IMR-90 (cell line): ENCODE measurements at regions not wholly inside any gene's neighbourhood (a gene's known extent, or its start where the extent isn't known, plus 50 kb on each side); places are given as distances from the start of the nearest gene placed in this dataset.

Source experiments
- ATAC-seq: fragments of 200-7000 bp; cut with Tn5 transposase; 2 replicates; pipeline ENCODE4 v1.9.1; 2020; ENCODE audit warnings: low read depth, mild to moderate bottlenecking, moderate library complexity
- BruUV-seq: library from RNA; stranded (reverse); fragments of 400-500 nt; replicated peaks from 2 replicates; lab custom pipeline; 2021; lab: Mats Ljungman, UMichigan
- CTCF ChIA-PET: fragments of 300-600 bp; formaldehyde crosslinking; extraction: SDS; loops from one replicate; lab custom pipeline; 2021; ENCODE audit warnings: antibody characterized with exemption; lab: Yijun Ruan, JAX
- POLR2A ChIA-PET: fragments of 300-600 bp; sonication (Branson Sonifier 250); formaldehyde crosslinking; loops from one replicate; lab custom pipeline; 2022; ENCODE audit warnings: antibody characterized with exemption; ENCODE audit not compliant: unreplicated experiment; lab: Charles Lee
- DNase-seq: peaks from one replicate; pipeline ENCODE4 v3.0.0; 2013
- H2AFZ ChIP-seq: replicated peaks from 2 replicates; pipeline ENCODE3; 2013; ENCODE audit warnings: low read length, mild to moderate bottlenecking; ENCODE audit not compliant: poor library complexity
- H2AK5ac ChIP-seq: 2 replicates; pipeline ENCODE4 v1.6.1; 2013; ENCODE audit warnings: low read depth, low read length, inconsistent platforms
- H2AK9ac ChIP-seq: replicated peaks from 2 replicates; pipeline ENCODE3; 2013; ENCODE audit warnings: mild to moderate bottlenecking, low read depth, low read length, moderate library complexity; ENCODE audit not compliant: poor library complexity
- H2BK120ac ChIP-seq: 2 replicates; pipeline ENCODE4 v1.6.1; 2013; ENCODE audit warnings: low read depth, low read length, inconsistent platforms
- H2BK15ac ChIP-seq: 3 replicates; pipeline ENCODE4 v1.6.1; 2013; ENCODE audit warnings: low read depth, low read length, inconsistent platforms
- H2BK20ac ChIP-seq: 2 replicates; pipeline ENCODE4 v1.6.1; 2013; ENCODE audit warnings: low read depth, mild to moderate bottlenecking, inconsistent platforms, low read length, moderate library complexity
- H2BK5ac ChIP-seq: 2 replicates; pipeline ENCODE4 v1.6.1; 2013; ENCODE audit warnings: mild to moderate bottlenecking, low read depth, low read length, inconsistent platforms; ENCODE audit not compliant: poor library complexity, severe bottlenecking
- H3K14ac ChIP-seq: replicated peaks from 2 replicates; pipeline ENCODE4 v1.6.1; 2013; ENCODE audit warnings: low read depth, low read length, inconsistent platforms
- H3K18ac ChIP-seq: 2 replicates; pipeline ENCODE4 v1.6.1; 2013; ENCODE audit warnings: low read depth, low read length, control low read depth
- H3K23ac ChIP-seq: 2 replicates; pipeline ENCODE4 v1.6.1; 2013; ENCODE audit warnings: low read depth, low read length, inconsistent platforms
- H3K27ac ChIP-seq: 2 replicates; pipeline ENCODE4 v1.5.1; 2013; ENCODE audit warnings: mild to moderate bottlenecking, control low read depth, low read length; ENCODE audit not compliant: insufficient read depth
- H3K27me3 ChIP-seq: 2 replicates; pipeline ENCODE4 v1.6.1; 2013; ENCODE audit warnings: low read length; ENCODE audit not compliant: control insufficient read depth, insufficient read depth
- H3K36me3 ChIP-seq: 2 replicates; pipeline ENCODE4 v1.6.1; 2013; ENCODE audit warnings: low read length, mixed read lengths; ENCODE audit not compliant: control insufficient read depth, insufficient read depth
- H3K4ac ChIP-seq: 2 replicates; pipeline ENCODE4 v1.6.1; 2013; ENCODE audit warnings: low read depth, low read length, inconsistent platforms
- H3K4me1 ChIP-seq: 2 replicates; pipeline ENCODE4 v1.6.1; 2013; ENCODE audit warnings: low read length, mixed read lengths; ENCODE audit not compliant: control insufficient read depth, insufficient read depth
- H3K4me2 ChIP-seq: 2 replicates; pipeline ENCODE4 v1.6.1; 2013; ENCODE audit warnings: low read depth, mild to moderate bottlenecking, control low read depth, low read length, moderate library complexity
- H3K4me3 ChIP-seq: 2 replicates; pipeline ENCODE4 v1.5.1; 2013; ENCODE audit warnings: low read depth, mild to moderate bottlenecking, control low read depth, low read length, moderate library complexity; ENCODE audit not compliant: insufficient read depth
- H3K56ac ChIP-seq: 2 replicates; pipeline ENCODE4 v1.6.1; 2013; ENCODE audit warnings: low read length, inconsistent platforms; ENCODE audit not compliant: insufficient read depth; ENCODE audit errors: extremely low read depth
- H3K79me1 ChIP-seq, 2 experiments: 2 replicates each; pipeline ENCODE4 v1.6.1; 2013; ENCODE audit warnings: low read length in 2 of 2, inconsistent platforms in 1 of 2, low read depth in 1 of 2
- H3K9ac ChIP-seq: 2 replicates; pipeline ENCODE4 v1.6.1; 2013; ENCODE audit warnings: low read depth, low read length, control low read depth
- H3K9me1 ChIP-seq: 2 replicates; pipeline ENCODE4 v1.6.1; 2013; ENCODE audit warnings: low read length, inconsistent platforms; ENCODE audit not compliant: insufficient read depth
- H3K9me3 ChIP-seq: 2 replicates; pipeline ENCODE4 v1.6.1; 2013; ENCODE audit warnings: low read length; ENCODE audit not compliant: control insufficient read depth, insufficient read depth
- H4K20me1 ChIP-seq: 2 replicates; pipeline ENCODE4 v1.6.1; 2013; ENCODE audit warnings: low read length, inconsistent platforms; ENCODE audit not compliant: insufficient read depth
- H4K5ac ChIP-seq: 2 replicates; pipeline ENCODE4 v1.6.1; 2013; ENCODE audit warnings: mild to moderate bottlenecking, low read depth, low read length, control low read depth
- H4K8ac ChIP-seq, 2 experiments: 2 replicates each; pipeline ENCODE4 v1.6.1; 2013; ENCODE audit warnings: low read depth in 2 of 2, low read length in 2 of 2, control low read depth in 1 of 2, inconsistent platforms in 1 of 2
- H4K91ac ChIP-seq: 2 replicates; pipeline ENCODE4 v1.6.1; 2013; ENCODE audit warnings: low read depth, low read length, inconsistent platforms; ENCODE audit not compliant: insufficient read depth
- CEBPB ChIP-seq: IDR thresholded peaks from 2 replicates; pipeline ENCODE4 v1.6.1; 2012; ENCODE audit warnings: low read depth, low read length, improper control_type of control experiment
- CTCF ChIP-seq: conservative IDR thresholded peaks from 2 replicates; pipeline ENCODE4 v1.5.1; 2012; ENCODE audit warnings: mild to moderate bottlenecking, low read depth, low read length, improper control_type of control experiment
- FOS ChIP-seq: fragments of 150-350 bp; IDR thresholded peaks from 2 replicates; pipeline ENCODE4 v1.6.1; 2016; ENCODE audit warnings: low read depth, low read length
- MAFK ChIP-seq: IDR thresholded peaks from 2 replicates; pipeline ENCODE4 v1.6.1; 2012; ENCODE audit warnings: low read depth, low read length, improper control_type of control experiment
- MAZ ChIP-seq: IDR thresholded peaks from 2 replicates; pipeline ENCODE4 v1.6.1; 2012; ENCODE audit warnings: low read depth, mild to moderate bottlenecking, low read length, improper control_type of control experiment, moderate library complexity, borderline replicate concordance
- MXI1 ChIP-seq: IDR thresholded peaks from 2 replicates; pipeline ENCODE4 v1.6.1; 2012; ENCODE audit warnings: low read depth, mild to moderate bottlenecking, low read length, moderate library complexity, borderline replicate concordance
- NFE2L2 ChIP-seq: fragments of 150-350 bp; IDR thresholded peaks from 2 replicates; pipeline ENCODE4 v1.6.1; 2016; ENCODE audit warnings: low read depth, mild to moderate bottlenecking, low read length
- POLR2A ChIP-seq: IDR thresholded peaks from 2 replicates; pipeline ENCODE4 v1.6.1; 2012; ENCODE audit warnings: mild to moderate bottlenecking, low read depth, low read length
- RCOR1 ChIP-seq: IDR thresholded peaks from 2 replicates; pipeline ENCODE4 v1.6.1; 2012; ENCODE audit warnings: mild to moderate bottlenecking, low read length, improper control_type of control experiment; ENCODE audit not compliant: insufficient replicate concordance
- RFX5 ChIP-seq: IDR thresholded peaks from 2 replicates; pipeline ENCODE4 v1.8.0; 2012; ENCODE audit warnings: low read depth, mild to moderate bottlenecking, low read length, moderate library complexity
- SMC3 ChIP-seq: fragments of 150-350 bp; IDR thresholded peaks from 2 replicates; pipeline ENCODE4 v1.6.1; 2016; ENCODE audit warnings: low read depth, mild to moderate bottlenecking, antibody characterized with exemption, low read length, moderate library complexity
- WGBS, 2 experiments: methylation state at CpG; one replicate each; pipeline versions ENCODE4 v1.1.5 to v1.1.7; 2013; ENCODE audit warnings: missing lambda C conversion rate in 2 of 2; ENCODE audit not compliant: insufficient read length in 1 of 2; ENCODE audit errors: extremely low coverage in 2 of 2; 5-methylcytosine and 5-hydroxymethylcytosine counted together
- dilution Hi-C: fragments of 300-500 bp; cut with HindIII; formaldehyde crosslinking; loops from one replicate; pipeline ENCODE4 v1.14.3; 2018; ENCODE audit warnings: low sequenced_read_pairs; ENCODE audit not compliant: unreplicated experiment
- in situ Hi-C: fragments of 300-500 bp; cut with MboI; formaldehyde crosslinking; loops from 3 replicates; pipeline ENCODE4 v1.14.3; 2019; ENCODE audit warnings: low sequenced_read_pairs, inconsistent platforms, mixed read lengths
- intact Hi-C: fragments of 100-400 bp; cut with micrococcal nuclease; formaldehyde crosslinking; loops from 2 replicates; pipeline ENCODE4 v1.10.0; 2022
- TF ChIP-seq, protein P1 (sequence below): fragments of 150-350 bp; IDR thresholded peaks from 2 replicates; pipeline ENCODE4 v1.6.1; 2016; ENCODE audit warnings: low read depth, mild to moderate bottlenecking, low read length, moderate library complexity, borderline replicate concordance

GRCh38 chr3:40613306-40613705, 88.5 kb downstream of the ZNF621 start:
- Histone ChIP-seq H3K27me3 (peaks cover 3% of the 10 kb centered on the region), H4K91ac (no peak overlapping the region), H4K20me1 (no peaks in the 10 kb centered on the region), H3K36me3 (no peaks in the 10 kb centered on the region), H3K9me1 (no peaks in the 10 kb centered on the region), H2BK5ac (no peak overlapping the region), H4K8ac (no peak overlapping the region), H2BK120ac (no peak overlapping the region), H3K4ac (no peak overlapping the region), H2BK15ac (no peak overlapping the region), H2AFZ (no peak overlapping the region), H3K56ac (no peak overlapping the region), H3K9me3 (no peaks in the 10 kb centered on the region), H2AK5ac (no peak overlapping the region), H3K23ac (no peak overlapping the region), H3K27ac (no peak overlapping the region), H2BK20ac (no peak overlapping the region), H3K4me2 (no peak overlapping the region), H3K14ac (no peak overlapping the region), H3K4me3 (no peak overlapping the region), H4K5ac (no peak overlapping the region), H3K4me1 (no peaks in the 10 kb centered on the region), H3K79me1 (no peaks in the 10 kb centered on the region), H3K9ac (no peak overlapping the region), H3K18ac (no peak overlapping the region), H2AK9ac (no peak overlapping the region)
- ATAC-seq, result no peak
- POLR2A ChIA-PET, result no interaction called here
- no peak for TF ChIP-seq MXI1
- TF ChIP-seq RFX5, result no peak
- no peak for TF ChIP-seq MAFK
- TF ChIP-seq, protein P1, sequence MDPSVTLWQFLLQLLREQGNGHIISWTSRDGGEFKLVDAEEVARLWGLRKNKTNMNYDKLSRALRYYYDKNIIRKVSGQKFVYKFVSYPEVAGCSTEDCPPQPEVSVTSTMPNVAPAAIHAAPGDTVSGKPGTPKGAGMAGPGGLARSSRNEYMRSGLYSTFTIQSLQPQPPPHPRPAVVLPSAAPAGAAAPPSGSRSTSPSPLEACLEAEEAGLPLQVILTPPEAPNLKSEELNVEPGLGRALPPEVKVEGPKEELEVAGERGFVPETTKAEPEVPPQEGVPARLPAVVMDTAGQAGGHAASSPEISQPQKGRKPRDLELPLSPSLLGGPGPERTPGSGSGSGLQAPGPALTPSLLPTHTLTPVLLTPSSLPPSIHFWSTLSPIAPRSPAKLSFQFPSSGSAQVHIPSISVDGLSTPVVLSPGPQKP, result no peak
- no peak for TF ChIP-seq FOS
- no peak for TF ChIP-seq SMC3
- TF ChIP-seq NFE2L2, result no peak
- TF ChIP-seq RCOR1, result no peak
- TF ChIP-seq CTCF, result no peak
- no peak for TF ChIP-seq CEBPB
- no peak for TF ChIP-seq MAZ
- TF ChIP-seq POLR2A, result no peak
- no CpG with 5 or more reads among the region's 5 CpGs for WGBS, 2 experiments
- BruUV-seq, result no TSS peak
- dilution Hi-C loops (no loop called here), in situ Hi-C loops (no loop called here), intact Hi-C loops (no loop called here)
- no peak for DNase-seq
- CTCF ChIA-PET, result no interaction called here
